ENCODE measurements at regions not wholly inside any gene's neighbourhood (a gene's known extent, or its start where the extent isn't known, plus 50 kb on each side); places are given as distances from the start of the nearest gene placed in this dataset.

DNA sequence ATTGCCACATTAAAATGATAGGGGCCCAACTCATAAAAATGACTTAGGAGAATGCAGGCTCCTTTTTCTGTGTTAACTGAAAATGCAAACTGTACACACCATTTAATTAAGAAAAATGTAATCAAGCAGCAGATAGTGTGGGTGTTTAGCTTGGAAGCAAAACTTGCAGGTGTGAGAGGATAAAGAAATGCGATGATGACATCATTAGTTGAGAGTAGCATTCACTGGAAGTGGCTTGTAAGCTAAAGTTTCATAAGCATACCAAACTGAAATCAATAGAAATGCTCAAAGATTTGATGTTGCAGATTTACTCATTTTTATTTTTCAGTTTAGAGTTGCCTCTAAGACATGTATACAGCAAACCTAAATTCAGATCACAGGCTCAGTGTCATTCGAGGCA lies 86.6 kb downstream of the PRR20E start:
- no CpG with 5 or more reads among the region's 2 CpGs for WGBS (ENCODE audit: insufficient coverage)
- peaks cover 0 to 2% (median 0%) of the 10 kb centered on the region in 3 donors for H3K9me3 ChIP-seq (ENCODE audit: control extremely low read depth in 1 of 3, control insufficient read depth in 2 of 3, insufficient read depth in 1 of 3, low read length in 2 of 3)
- no peak overlapping the region for H3K27ac ChIP-seq (ENCODE audit: low read length in 2 of 2)
- intact Hi-C loops (cut with micrococcal nuclease) = no loop called here
- Mint-ChIP-seq H3K4me3 (no peak overlapping the region), H3K27me3 (no peaks in the 10 kb centered on the region), H3K4me1 (no peaks in the 10 kb centered on the region), H3K27ac (no peak overlapping the region), H3K9me3 (ENCODE audit: insufficient read depth) (peaks cover 8% of the 10 kb centered on the region)
- H3K4me3 ChIP-seq (ENCODE audit: control extremely low read depth in 1 of 5, extremely low read depth in 1 of 5, insufficient read depth in 1 of 5, low read depth in 2 of 5, low read length in 4 of 5) = no peak overlapping the region
- H3K79me2 ChIP-seq (ENCODE audit: control insufficient read depth, insufficient read depth, low read length) = no peaks in the 10 kb centered on the region
- H3K27me3 ChIP-seq (replicated peaks in 1 of 4; ENCODE audit: control extremely low read depth in 1 of 4, control insufficient read depth in 3 of 4, insufficient read depth in 4 of 4, low read length in 3 of 4) = no peaks in the 10 kb centered on the region
- H3K36me3 ChIP-seq (replicated peaks in 1 of 2; ENCODE audit: control extremely low read depth in 1 of 2, control insufficient read depth in 1 of 2, extremely low read depth in 1 of 2, insufficient read depth in 2 of 2, low read length in 1 of 2) = no peaks in the 10 kb centered on the region
- TF ChIP-seq, protein P1, sequence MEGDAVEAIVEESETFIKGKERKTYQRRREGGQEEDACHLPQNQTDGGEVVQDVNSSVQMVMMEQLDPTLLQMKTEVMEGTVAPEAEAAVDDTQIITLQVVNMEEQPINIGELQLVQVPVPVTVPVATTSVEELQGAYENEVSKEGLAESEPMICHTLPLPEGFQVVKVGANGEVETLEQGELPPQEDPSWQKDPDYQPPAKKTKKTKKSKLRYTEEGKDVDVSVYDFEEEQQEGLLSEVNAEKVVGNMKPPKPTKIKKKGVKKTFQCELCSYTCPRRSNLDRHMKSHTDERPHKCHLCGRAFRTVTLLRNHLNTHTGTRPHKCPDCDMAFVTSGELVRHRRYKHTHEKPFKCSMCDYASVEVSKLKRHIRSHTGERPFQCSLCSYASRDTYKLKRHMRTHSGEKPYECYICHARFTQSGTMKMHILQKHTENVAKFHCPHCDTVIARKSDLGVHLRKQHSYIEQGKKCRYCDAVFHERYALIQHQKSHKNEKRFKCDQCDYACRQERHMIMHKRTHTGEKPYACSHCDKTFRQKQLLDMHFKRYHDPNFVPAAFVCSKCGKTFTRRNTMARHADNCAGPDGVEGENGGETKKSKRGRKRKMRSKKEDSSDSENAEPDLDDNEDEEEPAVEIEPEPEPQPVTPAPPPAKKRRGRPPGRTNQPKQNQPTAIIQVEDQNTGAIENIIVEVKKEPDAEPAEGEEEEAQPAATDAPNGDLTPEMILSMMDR (IDR thresholded peaks at IDR 0.05) = no peak
- TF ChIP-seq EZH2 (IDR thresholded peaks at IDR 0.05; ENCODE audit: borderline replicate concordance, insufficient read depth, low read depth, low read length, poor library complexity, severe bottlenecking) = no peak
- DNase-seq = no peak
- no peak overlapping the region for H3K9ac ChIP-seq (ENCODE audit: low read length)
- H3K4me1 ChIP-seq (ENCODE audit: control insufficient read depth in 2 of 2, insufficient read depth in 2 of 2, low read length in 2 of 2) = no peaks in the 10 kb centered on the region
- no peaks in the 10 kb centered on the region for H4K20me1 ChIP-seq (ENCODE audit: control insufficient read depth, insufficient read depth, low read length, poor library complexity, severe bottlenecking)
- CTCF ChIA-PET = no interaction called here
- no peak overlapping the region for H3K4me2 ChIP-seq (replicated peaks; ENCODE audit: low read depth, low read length, poor library complexity, severe bottlenecking)
- H2AFZ ChIP-seq (ENCODE audit: insufficient read depth, low read depth, low read length, poor library complexity, severe bottlenecking) = no peak overlapping the region
- ATAC-seq (ENCODE audit: low read depth) = no peak
- POLR2A ChIA-PET = no interaction called here

DNA sequence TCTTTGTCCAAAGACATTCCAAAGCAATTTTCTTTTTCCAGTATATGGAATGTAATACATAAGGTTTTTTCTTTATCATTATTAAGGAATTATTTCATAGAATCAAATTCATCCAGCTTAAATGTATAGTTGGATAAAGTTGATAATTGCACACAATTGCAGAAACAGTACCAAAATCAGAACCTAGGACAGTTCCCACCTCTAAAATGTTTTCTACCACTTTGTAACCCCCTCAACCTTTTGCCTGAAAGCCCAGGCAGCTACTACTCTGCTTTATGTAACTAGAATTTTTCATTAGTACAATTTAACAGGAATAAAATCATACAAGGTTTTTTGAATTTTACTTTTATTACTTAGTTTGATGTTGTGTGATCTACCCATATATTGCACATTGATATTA lies 98.0 kb downstream of the PRR20E start:
- ATAC-seq (ENCODE audit: low read depth) = no peak
- no peak for DNase-seq
- H3K4me2 ChIP-seq (replicated peaks; ENCODE audit: low read depth, low read length, poor library complexity, severe bottlenecking) = no peak overlapping the region
- H3K4me1 ChIP-seq (ENCODE audit: control insufficient read depth in 2 of 2, insufficient read depth in 2 of 2, low read length in 2 of 2) = no peaks in the 10 kb centered on the region
- no peaks in the 10 kb centered on the region for H3K9me3 ChIP-seq (ENCODE audit: control extremely low read depth in 1 of 3, control insufficient read depth in 2 of 3, insufficient read depth in 1 of 3, low read length in 2 of 3)
- no peak for TF ChIP-seq EZH2 (IDR thresholded peaks at IDR 0.05; ENCODE audit: borderline replicate concordance, insufficient read depth, low read depth, low read length, poor library complexity, severe bottlenecking)
- TF ChIP-seq, protein P1 (IDR thresholded peaks at IDR 0.05) = no peak
- Mint-ChIP-seq H3K4me1 (no peaks in the 10 kb centered on the region), H3K27me3 (no peaks in the 10 kb centered on the region), H3K4me3 (no peak overlapping the region), H3K9me3 (ENCODE audit: insufficient read depth) (peaks cover 7% of the 10 kb centered on the region), H3K27ac (no peak overlapping the region)
- no peak overlapping the region for H3K9ac ChIP-seq (ENCODE audit: low read length)
- ChIA-PET POLR2A (no interaction called here), CTCF (no interaction called here)
- H3K36me3 ChIP-seq (replicated peaks in 1 of 2; ENCODE audit: control extremely low read depth in 1 of 2, control insufficient read depth in 1 of 2, extremely low read depth in 1 of 2, insufficient read depth in 2 of 2, low read length in 1 of 2) = no peaks in the 10 kb centered on the region
- H2AFZ ChIP-seq (ENCODE audit: insufficient read depth, low read depth, low read length, poor library complexity, severe bottlenecking) = no peak overlapping the region
- intact Hi-C loops (cut with micrococcal nuclease) = no loop called here
- H4K20me1 ChIP-seq (ENCODE audit: control insufficient read depth, insufficient read depth, low read length, poor library complexity, severe bottlenecking) = no peaks in the 10 kb centered on the region
- no peak overlapping the region for H3K4me3 ChIP-seq (ENCODE audit: control extremely low read depth in 1 of 5, extremely low read depth in 1 of 5, insufficient read depth in 1 of 5, low read depth in 2 of 5, low read length in 4 of 5)
- H3K79me2 ChIP-seq (ENCODE audit: control insufficient read depth, insufficient read depth, low read length) = no peaks in the 10 kb centered on the region
- H3K27ac ChIP-seq (ENCODE audit: low read length in 2 of 2) = no peak overlapping the region
- no peaks in the 10 kb centered on the region for H3K27me3 ChIP-seq (replicated peaks in 1 of 4; ENCODE audit: control extremely low read depth in 1 of 4, control insufficient read depth in 3 of 4, insufficient read depth in 4 of 4, low read length in 3 of 4)

All from B cell (primary cell).